Endothelial cell of umbilical vein (primary cell): ENCODE measurements at regions not wholly inside any gene's neighbourhood (a gene's known extent, or its start where the extent isn't known, plus 50 kb on each side); places are given as distances from the start of the nearest gene placed in this dataset.

ENCODE experiments used
- EZH2 ChIP-seq: IDR thresholded peaks from 2 replicates; pipeline ENCODE4 v1.6.1; 2012; ENCODE audit warnings: borderline replicate concordance, low read depth, mild to moderate bottlenecking, moderate library complexity, low read length, inconsistent platforms; ENCODE audit not compliant: severe bottlenecking
- POLR2AphosphoS5 ChIP-seq: IDR thresholded peaks from 2 replicates; pipeline ENCODE4 v1.6.1; 2012; ENCODE audit warnings: low read depth, mild to moderate bottlenecking, control low read depth, low read length, moderate library complexity; ENCODE audit not compliant: insufficient read depth
- TF ChIP-seq, protein P1 (sequence below), 2 donors: IDR thresholded peaks; 1 replicate in 1 of 2; 2 replicates in 1 of 2; pipeline ENCODE4 v1.5.1; 2011; ENCODE audit warnings: low read length in 2 of 2, mild to moderate bottlenecking in 2 of 2, moderate library complexity in 2 of 2, control low read depth in 1 of 2, inconsistent platforms in 1 of 2, low read depth in 1 of 2; ENCODE audit not compliant: insufficient read depth in 1 of 2; ENCODE audit errors: extremely low read depth in 1 of 2

DNA sequence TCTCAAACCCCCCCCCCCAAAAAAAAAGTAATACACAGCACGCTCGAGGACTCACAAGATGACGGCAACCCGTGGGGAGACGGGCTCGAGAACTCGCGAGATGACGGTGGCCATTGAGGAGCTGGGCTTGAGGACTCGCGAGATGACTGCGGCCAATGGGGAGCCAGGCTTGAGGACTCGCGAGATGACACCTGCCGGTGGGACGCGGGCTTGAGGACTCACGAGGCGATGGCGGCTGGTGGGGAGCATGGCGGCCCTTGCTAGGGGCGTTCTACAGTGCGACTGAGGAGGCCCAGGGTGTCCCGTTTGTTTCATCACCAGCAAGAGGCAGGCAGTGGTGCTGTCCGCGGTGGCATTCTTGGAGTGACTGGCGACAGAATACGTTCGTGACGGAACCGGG lies 172.4 kb upstream of the MAGEB16 start:
- TF ChIP-seq, protein P1, sequence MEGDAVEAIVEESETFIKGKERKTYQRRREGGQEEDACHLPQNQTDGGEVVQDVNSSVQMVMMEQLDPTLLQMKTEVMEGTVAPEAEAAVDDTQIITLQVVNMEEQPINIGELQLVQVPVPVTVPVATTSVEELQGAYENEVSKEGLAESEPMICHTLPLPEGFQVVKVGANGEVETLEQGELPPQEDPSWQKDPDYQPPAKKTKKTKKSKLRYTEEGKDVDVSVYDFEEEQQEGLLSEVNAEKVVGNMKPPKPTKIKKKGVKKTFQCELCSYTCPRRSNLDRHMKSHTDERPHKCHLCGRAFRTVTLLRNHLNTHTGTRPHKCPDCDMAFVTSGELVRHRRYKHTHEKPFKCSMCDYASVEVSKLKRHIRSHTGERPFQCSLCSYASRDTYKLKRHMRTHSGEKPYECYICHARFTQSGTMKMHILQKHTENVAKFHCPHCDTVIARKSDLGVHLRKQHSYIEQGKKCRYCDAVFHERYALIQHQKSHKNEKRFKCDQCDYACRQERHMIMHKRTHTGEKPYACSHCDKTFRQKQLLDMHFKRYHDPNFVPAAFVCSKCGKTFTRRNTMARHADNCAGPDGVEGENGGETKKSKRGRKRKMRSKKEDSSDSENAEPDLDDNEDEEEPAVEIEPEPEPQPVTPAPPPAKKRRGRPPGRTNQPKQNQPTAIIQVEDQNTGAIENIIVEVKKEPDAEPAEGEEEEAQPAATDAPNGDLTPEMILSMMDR (IDR thresholded peaks at IDR 0.05; ENCODE audit: extremely low read depth in 1 of 2, insufficient read depth in 1 of 2, low read depth in 1 of 2, low read length in 2 of 2) = no peak
- TF ChIP-seq EZH2 = no peak
- no peak for TF ChIP-seq POLR2AphosphoS5
